Caki2 (cell line): ENCODE measurements at regions not wholly inside any gene's neighbourhood (a gene's known extent, or its start where the extent isn't known, plus 50 kb on each side); places are given as distances from the start of the nearest gene placed in this dataset.

Experiments
- DNase-seq: peaks from one replicate; pipeline ENCODE4 v3.0.0-alpha.2; 2015; ENCODE audit warnings: low read depth
- in situ Hi-C: cut with HindIII; loops from 2 replicates; pipeline ENCODE4 v1.10.0; 2016; ENCODE audit warnings: low sequenced_read_pairs, low pct_unique_long_range_greater_than_20kb, mixed read lengths

GRCh38 chr9:14417237-14417636 lies 103.3 kb upstream of the NFIB start:
- DNase-seq = no peak
- in situ Hi-C loops = no loop called here

DNA sequence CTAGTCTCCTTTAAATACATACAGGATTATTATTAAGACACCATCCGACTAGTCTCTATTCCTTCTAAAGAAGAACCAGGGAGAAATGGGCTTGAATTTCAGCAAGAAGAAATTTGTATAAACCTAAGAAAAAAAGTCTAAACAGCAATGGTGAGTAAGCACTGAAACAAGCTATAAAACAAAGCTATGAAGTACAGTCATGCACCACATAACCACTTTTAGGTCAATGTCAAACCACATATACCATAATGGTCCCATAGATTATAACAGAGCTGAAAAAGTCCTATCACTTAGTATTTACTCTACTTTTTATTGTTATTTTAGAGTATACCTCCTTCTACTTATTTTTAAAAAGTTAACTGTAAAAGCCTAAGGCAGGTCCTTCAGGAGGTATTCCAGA lies 102.0 kb upstream of the NFIB start:
- in situ Hi-C loops = no loop called here
- DNase-seq = no peak

- no peak for DNase-seq
- in situ Hi-C loops = no loop called here
Observed at GRCh38 chr9:14413812-14414211, 99.9 kb upstream of the NFIB start.

- no peak for DNase-seq
- in situ Hi-C loops = no loop called here
Observed at GRCh38 chr9:14412775-14413174, 98.8 kb upstream of the NFIB start.

DNA sequence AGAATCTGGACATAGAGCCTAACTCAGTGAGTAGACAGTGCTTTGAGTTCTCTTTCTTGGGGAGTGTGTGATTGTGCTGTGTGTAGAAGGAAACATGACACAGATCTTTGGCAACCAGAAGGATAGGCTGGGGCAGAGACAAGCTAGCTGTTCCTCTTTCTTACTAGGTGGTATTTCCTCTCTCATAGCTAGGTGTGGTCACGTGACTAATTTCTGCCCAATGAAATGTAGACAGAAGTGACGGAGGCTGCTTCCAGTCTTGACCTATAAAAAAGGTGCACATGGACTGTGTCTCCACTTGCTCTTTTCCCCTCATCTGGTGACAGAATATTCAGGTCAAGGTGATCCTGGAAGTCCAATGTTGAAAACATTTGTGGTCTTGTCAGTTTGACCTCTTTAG lies 92.5 kb upstream of the NFIB start:
- in situ Hi-C loops = no loop called here
- no peak for DNase-seq

DNA sequence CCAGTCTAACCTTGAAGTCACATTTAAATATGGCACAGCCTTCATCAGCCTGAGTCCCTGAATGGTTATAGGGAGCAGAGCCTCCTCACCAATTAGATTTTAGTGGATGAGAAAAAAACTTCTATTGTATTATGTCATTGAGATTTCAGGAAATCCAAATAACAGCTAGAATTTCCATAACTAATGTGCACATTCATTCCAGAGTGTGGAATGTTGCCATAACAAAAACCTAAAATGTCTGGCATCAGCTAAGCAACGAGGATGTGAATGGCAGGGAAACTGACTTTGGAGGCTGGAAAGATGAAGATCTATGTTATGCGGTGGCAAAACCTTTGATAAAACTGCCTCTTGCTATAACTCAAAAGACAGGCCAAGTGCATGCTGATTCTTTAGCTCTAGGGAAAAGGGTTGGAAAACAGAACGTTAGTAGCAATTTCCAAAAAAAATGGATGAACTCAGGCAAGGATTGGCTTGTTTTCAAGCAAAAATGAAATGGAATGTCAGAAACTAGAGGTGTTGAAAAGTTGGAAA lies 91.3 kb upstream of the NFIB start:
- in situ Hi-C loops = no loop called here

DNA sequence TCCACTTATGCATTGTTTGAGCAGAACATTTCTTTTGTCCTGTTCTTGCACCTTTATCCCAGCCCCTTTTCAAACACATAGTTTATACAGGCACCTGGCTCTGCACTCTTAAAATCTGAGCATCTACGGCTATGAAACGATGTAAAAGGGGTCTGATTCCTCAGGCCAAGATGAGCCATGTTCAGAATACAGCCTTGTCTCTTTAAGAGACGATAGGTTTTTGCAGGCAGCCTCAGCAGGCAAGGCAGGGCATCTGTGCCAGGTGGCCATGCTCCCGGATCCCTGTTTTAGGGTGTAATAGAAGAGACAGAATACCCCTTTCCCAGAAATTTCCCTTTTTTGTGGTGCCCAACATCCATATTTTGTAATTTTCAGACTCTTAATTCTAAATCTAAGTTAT lies 89.1 kb upstream of the NFIB start:
- no peak for DNase-seq
- in situ Hi-C loops = no loop called here

More for the DNA sequence above, 91.3 kb upstream of the NFIB start:
- DNase-seq = no peak

- in situ Hi-C loops = no loop called here
- DNase-seq = no peak
Observed at GRCh38 chr9:14402583-14402982, 88.6 kb upstream of the NFIB start.

- no peak for DNase-seq
- in situ Hi-C loops = no loop called here
Observed at GRCh38 chr9:14401911-14402310, 88.0 kb upstream of the NFIB start.

DNA sequence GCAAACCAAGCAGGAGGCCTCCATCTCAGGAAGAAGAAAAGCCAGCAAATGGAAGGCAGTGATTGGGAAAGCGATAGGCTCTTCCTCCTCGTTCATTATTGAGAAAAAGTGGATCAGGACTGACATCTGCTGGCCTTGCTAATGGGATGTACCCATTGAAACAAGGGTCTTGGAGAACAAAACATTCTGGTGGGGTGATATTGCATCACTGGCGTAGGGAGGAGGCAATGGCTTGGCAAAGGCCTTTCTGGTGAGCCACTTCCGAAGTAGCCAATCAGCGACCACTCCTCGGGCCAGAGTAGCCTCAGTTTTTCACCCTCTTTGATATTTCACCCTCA lies 86.7 kb upstream of the NFIB start:
- in situ Hi-C loops = no loop called here
- DNase-seq = peak; percentile 30

DNA sequence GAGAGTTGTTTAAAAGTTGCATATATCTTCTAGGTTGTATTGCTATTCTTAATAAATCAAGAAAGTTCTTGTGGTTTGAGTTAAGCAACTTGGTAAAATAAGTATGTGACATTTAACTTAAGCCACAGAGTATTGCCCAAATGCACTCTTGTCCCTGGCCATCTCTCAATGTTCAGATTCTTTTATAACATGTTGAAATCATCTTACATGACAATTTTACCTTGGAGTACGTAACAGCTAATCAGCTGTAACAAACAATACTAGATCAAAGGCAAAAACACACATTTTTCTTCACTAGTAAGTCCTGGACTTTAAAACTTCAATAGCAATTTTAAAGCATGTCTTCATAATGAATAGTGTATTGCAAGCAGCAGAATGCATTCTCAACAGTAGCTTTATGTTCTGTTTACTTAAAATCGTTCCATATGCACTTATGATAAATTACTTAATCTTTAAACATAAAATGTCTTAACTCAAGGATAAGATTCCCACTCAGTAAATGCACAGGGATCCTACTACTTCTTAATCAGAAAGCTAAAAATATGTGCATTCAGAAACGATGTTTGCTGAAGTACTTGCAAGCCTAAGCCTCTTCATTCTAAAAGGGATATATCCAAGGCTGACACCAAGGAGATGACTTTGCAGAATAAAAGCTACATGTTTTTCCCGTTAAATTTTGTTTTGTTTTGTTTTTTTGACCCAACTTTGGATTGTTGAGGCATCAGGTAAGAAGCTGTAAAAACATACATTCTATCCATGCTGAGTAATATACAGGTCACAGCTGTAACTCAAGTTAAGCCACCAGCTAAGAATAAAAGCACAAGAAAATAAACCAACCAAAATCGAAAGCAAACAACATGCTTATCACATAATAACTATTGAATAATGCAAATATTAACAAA lies 86.1 kb upstream of the NFIB start:
- in situ Hi-C loops = no loop called here
- DNase-seq = no peak

GRCh38 chr9:14398473-14398872 lies 84.5 kb upstream of the NFIB start:
- no peak for DNase-seq
- in situ Hi-C loops = no loop called here

DNA sequence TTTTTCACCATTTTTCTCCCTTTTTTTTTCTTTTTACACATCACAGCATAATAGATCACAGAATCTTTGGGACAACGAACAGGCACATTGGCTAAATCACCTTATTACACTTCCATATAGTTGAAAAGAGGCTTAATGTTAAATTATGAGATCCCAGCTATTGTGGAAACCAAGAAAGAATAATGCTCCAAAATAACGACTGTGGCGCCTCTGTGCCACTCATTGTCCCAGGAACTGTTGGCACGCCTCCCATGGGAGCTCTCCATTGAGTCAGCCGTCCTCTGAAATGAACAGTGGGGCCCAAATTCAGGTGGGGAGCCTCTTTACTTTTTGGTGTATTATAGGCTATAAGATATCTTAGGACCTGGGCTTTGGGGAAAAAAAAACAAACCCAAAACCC lies 82.2 kb upstream of the NFIB start:
- no peak for DNase-seq
- in situ Hi-C loops = no loop called here

- in situ Hi-C loops = no loop called here
- DNase-seq = no peak
Observed at GRCh38 chr9:14395317-14396082, 81.6 kb upstream of the NFIB start.

DNA sequence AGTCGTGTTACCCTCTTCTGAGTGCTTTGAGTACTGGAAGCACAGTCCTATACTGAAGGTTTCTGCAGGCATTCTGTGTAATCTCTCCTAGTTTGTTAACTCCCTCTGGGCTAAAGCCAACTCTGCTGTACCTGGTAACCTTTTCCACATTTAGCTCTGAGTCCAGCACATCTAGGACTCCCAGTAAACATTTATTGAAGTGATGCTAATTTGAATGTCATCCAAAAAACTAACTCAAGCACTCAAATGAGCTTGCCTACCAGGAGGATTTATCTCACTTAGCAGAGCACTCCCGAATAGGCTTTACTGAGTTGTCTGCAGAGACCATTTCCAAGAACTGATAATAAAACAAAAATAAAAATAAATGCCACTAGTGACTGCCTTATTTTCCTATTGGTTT lies 79.5 kb upstream of the NFIB start:
- DNase-seq = no peak
- in situ Hi-C loops = no loop called here

GRCh38 chr9:14391620-14392019 lies 77.7 kb upstream of the NFIB start:
- in situ Hi-C loops = no loop called here

GRCh38 chr9:14389657-14390056 lies 75.7 kb upstream of the NFIB start:
- in situ Hi-C loops = no loop called here
- no peak for DNase-seq

More at GRCh38 chr9:14391620-14392019, 77.7 kb upstream of the NFIB start:
- DNase-seq = no peak

- in situ Hi-C loops = no loop called here
- DNase-seq = no peak
Observed at GRCh38 chr9:14389146-14389545, 75.2 kb upstream of the NFIB start.

DNA sequence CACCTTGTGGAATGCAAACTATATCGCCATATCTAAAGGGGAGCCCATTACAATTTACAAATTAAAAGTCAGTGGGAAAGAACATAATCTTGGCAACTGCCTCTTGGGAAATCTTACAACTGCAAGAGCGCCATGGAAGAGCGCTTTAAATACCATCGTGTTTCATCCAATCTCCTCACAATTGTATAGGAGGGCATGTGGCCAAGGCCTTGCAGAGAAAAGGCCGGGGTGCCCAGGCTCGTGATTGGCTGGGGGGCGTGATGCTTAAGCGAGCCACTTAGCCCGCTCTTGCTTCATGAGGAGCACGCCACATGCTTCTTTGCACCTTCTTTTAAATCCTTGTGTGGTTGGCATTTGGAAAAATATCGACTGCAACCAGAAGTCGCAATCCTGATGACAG lies 69.8 kb upstream of the NFIB start:
- DNase-seq = no peak
- in situ Hi-C loops = no loop called here
